ENCODE measurements at regions not wholly inside any gene's neighbourhood (a gene's known extent, or its start where the extent isn't known, plus 50 kb on each side); places are given as distances from the start of the nearest gene placed in this dataset.

DNA sequence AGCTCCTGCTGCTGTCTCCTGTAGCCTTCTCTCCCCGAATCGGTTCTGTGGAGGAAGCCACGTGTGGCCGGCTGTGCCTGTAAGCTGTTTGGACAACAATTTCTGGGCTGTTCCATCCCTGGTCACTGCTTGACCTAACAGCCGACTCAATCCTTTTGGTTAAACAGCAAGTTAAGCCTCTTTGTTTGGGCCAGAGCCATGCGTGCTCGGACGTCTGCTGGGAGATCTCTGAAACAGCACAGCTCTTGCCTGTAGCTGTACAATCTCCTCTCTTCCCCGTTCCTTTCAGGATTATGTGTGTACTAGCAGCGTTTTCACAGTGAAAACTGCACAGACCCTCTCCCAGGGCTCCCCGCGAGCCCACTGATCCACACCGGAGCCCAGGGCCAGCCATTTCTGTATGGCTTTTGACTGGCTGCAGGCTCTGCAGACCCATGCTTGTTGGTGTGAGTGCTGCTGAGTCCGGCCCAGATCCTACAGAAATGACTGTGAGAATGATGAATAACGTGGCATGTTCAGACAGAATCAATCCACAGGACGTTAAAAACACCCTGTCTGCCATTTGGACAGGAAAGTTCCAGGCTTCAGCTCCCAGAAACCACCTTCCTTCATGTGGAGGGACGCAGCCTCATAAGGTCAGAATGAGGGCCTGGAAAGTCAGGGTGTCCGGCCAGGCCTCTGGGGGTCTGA, 428.6 kb upstream of the ADARB2 start:
- H3K4me1 ChIP-seq (ENCODE audit: insufficient read depth, insufficient read length) = no peaks in the 10 kb centered on the region
- H3K27me3 ChIP-seq (ENCODE audit: insufficient read depth, insufficient read length) = no peaks in the 10 kb centered on the region
- H3K36me3 ChIP-seq (ENCODE audit: insufficient read depth, insufficient read length, low read length) = no peaks in the 10 kb centered on the region
- no peak for DNase-seq (ENCODE audit: low read depth, low spot score)
- H3K4me3 ChIP-seq (ENCODE audit: insufficient read length, low read depth) = no peak overlapping the region
- H3K9me3 ChIP-seq (ENCODE audit: insufficient read depth, low read length) = no peaks in the 10 kb centered on the region
- no peak for TF ChIP-seq ZNF274 (IDR thresholded peaks at IDR 0.05; ENCODE audit: low read depth, low read length)
- no peak for TF ChIP-seq SUZ12 (IDR thresholded peaks at IDR 0.05; ENCODE audit: extremely low read depth, insufficient read depth, insufficient read length)
- TF ChIP-seq YY1 (IDR thresholded peaks at IDR 0.05; ENCODE audit: insufficient read depth, insufficient read length) = no peak
- no peak overlapping the region for H3K9ac ChIP-seq (ENCODE audit: insufficient read length, low read depth)

GRCh38 chr10:2150288-2150687, 413.0 kb upstream of the ADARB2 start:
- no peak for DNase-seq (ENCODE audit: low read depth, low spot score)
- Histone ChIP-seq H3K9me3 (ENCODE audit: insufficient read depth, low read length) (no peaks in the 10 kb centered on the region), H3K27me3 (ENCODE audit: insufficient read depth, insufficient read length) (no peaks in the 10 kb centered on the region), H3K9ac (ENCODE audit: insufficient read length, low read depth) (no peak overlapping the region), H3K36me3 (ENCODE audit: insufficient read depth, insufficient read length, low read length) (no peaks in the 10 kb centered on the region), H3K4me1 (ENCODE audit: insufficient read depth, insufficient read length) (no peaks in the 10 kb centered on the region), H3K4me3 (ENCODE audit: insufficient read length, low read depth) (no peak overlapping the region)
- no peak for TF ChIP-seq YY1 (IDR thresholded peaks at IDR 0.05; ENCODE audit: insufficient read depth, insufficient read length)
- TF ChIP-seq SUZ12 (IDR thresholded peaks at IDR 0.05; ENCODE audit: extremely low read depth, insufficient read depth, insufficient read length) = no peak
- TF ChIP-seq ZNF274 (IDR thresholded peaks at IDR 0.05; ENCODE audit: low read depth, low read length) = no peak

DNA sequence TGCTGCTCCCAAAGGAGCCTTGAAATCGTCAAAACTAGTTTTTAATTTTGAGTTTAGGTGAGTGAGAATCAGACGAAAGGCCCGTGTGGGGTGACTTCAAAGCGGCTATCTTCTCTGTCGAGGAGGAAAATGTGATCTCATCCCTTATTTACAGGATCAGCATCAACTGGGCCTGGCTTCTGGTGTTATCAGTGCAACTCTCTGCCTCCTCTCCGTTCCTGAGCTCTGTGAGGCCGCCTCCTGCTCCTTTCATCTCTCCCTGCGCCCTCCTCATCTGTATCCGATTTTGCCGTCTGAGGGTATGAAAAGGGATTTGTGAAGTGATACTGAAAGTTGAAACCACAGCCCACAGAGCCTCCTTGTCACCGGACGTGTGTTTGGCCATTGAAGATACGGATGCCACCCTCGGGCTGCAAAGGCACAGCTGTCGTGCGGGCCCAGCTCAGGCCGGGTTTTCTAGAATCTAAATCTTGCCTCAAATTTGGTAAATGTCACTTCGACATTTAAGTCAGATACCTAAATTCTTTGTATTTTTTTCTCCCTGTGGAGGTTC, 408.7 kb upstream of the ADARB2 start:
- DNase-seq (ENCODE audit: low read depth, low spot score) = no peak
- Histone ChIP-seq H3K4me3 (ENCODE audit: insufficient read length, low read depth) (no peak overlapping the region), H3K36me3 (ENCODE audit: insufficient read depth, insufficient read length, low read length) (no peaks in the 10 kb centered on the region), H3K9me3 (ENCODE audit: insufficient read depth, low read length) (no peaks in the 10 kb centered on the region), H3K4me1 (ENCODE audit: insufficient read depth, insufficient read length) (no peaks in the 10 kb centered on the region), H3K27me3 (ENCODE audit: insufficient read depth, insufficient read length) (no peaks in the 10 kb centered on the region), H3K9ac (ENCODE audit: insufficient read length, low read depth) (no peak overlapping the region)
- TF ChIP-seq ZNF274 (IDR thresholded peaks at IDR 0.05; ENCODE audit: low read depth, low read length) = no peak

DNA sequence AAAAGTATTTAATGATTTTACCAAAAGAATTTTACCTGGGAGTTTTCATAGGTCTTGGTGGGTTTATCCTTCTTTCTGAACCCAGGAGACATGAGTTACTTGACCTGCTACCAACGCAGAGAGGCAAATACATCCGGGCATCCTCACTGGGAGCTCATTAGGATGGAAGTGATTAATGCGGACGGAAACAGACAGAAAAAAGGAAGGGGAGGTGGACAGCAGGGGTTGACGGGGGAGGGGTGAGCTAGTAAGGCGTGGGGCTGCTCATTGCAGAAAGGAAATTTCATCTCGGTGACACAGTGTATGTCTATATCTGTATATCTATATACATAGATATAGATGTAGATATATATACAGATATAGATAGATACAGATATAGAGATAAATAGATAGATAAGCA, 408.2 kb upstream of the ADARB2 start:
- H3K9ac ChIP-seq (ENCODE audit: insufficient read length, low read depth) = no peak overlapping the region
- no peaks in the 10 kb centered on the region for H3K36me3 ChIP-seq (ENCODE audit: insufficient read depth, insufficient read length, low read length)
- no peak for TF ChIP-seq ZNF274 (IDR thresholded peaks at IDR 0.05; ENCODE audit: low read depth, low read length)
- TF ChIP-seq SUZ12 (IDR thresholded peaks at IDR 0.05; ENCODE audit: extremely low read depth, insufficient read depth, insufficient read length) = no peak
- no peak for TF ChIP-seq YY1 (IDR thresholded peaks at IDR 0.05; ENCODE audit: insufficient read depth, insufficient read length)
- H3K4me1 ChIP-seq (ENCODE audit: insufficient read depth, insufficient read length) = no peaks in the 10 kb centered on the region
- no peaks in the 10 kb centered on the region for H3K27me3 ChIP-seq (ENCODE audit: insufficient read depth, insufficient read length)
- DNase-seq (ENCODE audit: low read depth, low spot score) = no peak
- no peak overlapping the region for H3K4me3 ChIP-seq (ENCODE audit: insufficient read length, low read depth)
- no peaks in the 10 kb centered on the region for H3K9me3 ChIP-seq (ENCODE audit: insufficient read depth, low read length)

DNA sequence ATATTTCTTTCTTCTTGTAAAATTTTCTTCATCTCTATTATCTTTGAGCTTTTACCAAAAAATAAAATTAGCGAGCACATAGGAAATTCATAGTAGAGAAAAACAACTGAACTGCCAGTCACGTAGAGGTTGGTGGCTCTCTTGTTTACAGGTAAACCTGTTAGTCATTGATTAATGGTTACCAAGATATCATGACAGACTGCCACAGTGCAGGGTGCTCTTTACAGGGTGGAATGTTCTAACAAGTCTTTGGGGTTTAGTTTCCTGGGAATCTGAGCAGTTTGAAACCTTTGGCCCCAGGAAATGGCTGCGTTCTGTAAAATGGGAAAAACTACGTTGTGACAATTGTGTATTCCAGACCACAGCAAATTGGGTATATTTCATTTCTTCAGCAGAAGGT, 407.3 kb upstream of the ADARB2 start:
- Histone ChIP-seq H3K36me3 (ENCODE audit: insufficient read depth, insufficient read length, low read length) (no peaks in the 10 kb centered on the region), H3K9ac (ENCODE audit: insufficient read length, low read depth) (no peak overlapping the region), H3K4me3 (ENCODE audit: insufficient read length, low read depth) (no peak overlapping the region), H3K9me3 (ENCODE audit: insufficient read depth, low read length) (no peaks in the 10 kb centered on the region), H3K27me3 (ENCODE audit: insufficient read depth, insufficient read length) (no peaks in the 10 kb centered on the region), H3K4me1 (ENCODE audit: insufficient read depth, insufficient read length) (no peaks in the 10 kb centered on the region)
- no peak for DNase-seq (ENCODE audit: low read depth, low spot score)
- no peak for TF ChIP-seq YY1 (IDR thresholded peaks at IDR 0.05; ENCODE audit: insufficient read depth, insufficient read length)
- TF ChIP-seq ZNF274 (IDR thresholded peaks at IDR 0.05; ENCODE audit: low read depth, low read length) = no peak
- no peak for TF ChIP-seq SUZ12 (IDR thresholded peaks at IDR 0.05; ENCODE audit: extremely low read depth, insufficient read depth, insufficient read length)

DNA sequence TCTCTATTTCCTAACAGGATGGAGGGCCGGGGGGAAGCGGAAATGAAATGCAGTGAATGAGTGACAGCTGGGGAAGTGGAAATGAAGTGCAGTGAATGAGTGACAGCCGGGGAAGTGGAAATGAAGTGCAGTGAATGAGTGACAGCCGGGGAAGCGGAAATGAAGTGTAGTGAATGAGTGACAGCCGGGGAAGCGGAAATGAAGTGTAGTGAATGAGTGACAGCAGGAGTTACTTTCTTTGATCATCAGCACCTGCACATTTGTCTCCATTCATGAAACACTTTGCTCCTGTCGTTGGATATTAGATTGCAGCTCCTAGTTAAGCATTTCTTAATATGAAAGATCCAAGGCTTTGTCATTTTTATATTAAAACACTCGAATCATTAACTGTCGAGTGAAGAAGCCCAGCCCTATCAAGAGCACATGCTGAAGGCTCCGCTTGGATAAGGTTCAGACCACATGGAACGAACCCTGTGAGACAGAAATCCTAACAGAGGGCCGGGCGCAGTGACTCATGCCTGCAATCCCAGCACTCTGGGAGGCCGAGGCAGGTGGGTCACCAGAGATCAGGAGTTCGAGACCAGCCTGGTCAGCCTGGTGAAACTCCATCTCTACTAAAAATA, 406.0 kb upstream of the ADARB2 start:
- no peak for DNase-seq (ENCODE audit: low read depth, low spot score)
- H3K36me3 ChIP-seq (ENCODE audit: insufficient read depth, insufficient read length, low read length) = no peaks in the 10 kb centered on the region
- no peaks in the 10 kb centered on the region for H3K27me3 ChIP-seq (ENCODE audit: insufficient read depth, insufficient read length)
- no peaks in the 10 kb centered on the region for H3K4me1 ChIP-seq (ENCODE audit: insufficient read depth, insufficient read length)
- H3K4me3 ChIP-seq (ENCODE audit: insufficient read length, low read depth) = no peak overlapping the region
- TF ChIP-seq SUZ12 (IDR thresholded peaks at IDR 0.05; ENCODE audit: extremely low read depth, insufficient read depth, insufficient read length) = no peak
- TF ChIP-seq ZNF274 (IDR thresholded peaks at IDR 0.05; ENCODE audit: low read depth, low read length) = no peak
- TF ChIP-seq YY1 (IDR thresholded peaks at IDR 0.05; ENCODE audit: insufficient read depth, insufficient read length) = no peak
- H3K9ac ChIP-seq (ENCODE audit: insufficient read length, low read depth) = no peak overlapping the region
- H3K9me3 ChIP-seq (ENCODE audit: insufficient read depth, low read length) = no peaks in the 10 kb centered on the region

DNA sequence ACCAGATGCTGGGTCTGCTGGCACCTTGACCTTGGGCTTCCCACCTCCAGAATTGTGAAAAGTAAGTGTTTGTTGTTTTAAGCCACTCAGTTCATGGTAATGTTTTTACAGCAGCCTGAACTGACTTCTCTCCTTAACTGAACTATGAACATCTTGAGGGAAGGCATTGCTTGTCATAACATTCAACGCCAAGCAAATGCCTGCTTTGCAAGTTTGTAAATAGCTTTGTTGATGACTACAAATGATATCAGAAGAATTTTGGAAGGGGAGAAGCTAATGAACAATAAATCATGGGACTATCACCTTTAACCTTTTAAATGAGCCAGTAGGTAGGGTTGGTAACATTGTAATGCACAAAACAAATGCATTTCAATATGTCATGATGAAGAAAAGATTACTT, 402.4 kb upstream of the ADARB2 start:
- no peak for DNase-seq (ENCODE audit: low read depth, low spot score)
- TF ChIP-seq ZNF274 (IDR thresholded peaks at IDR 0.05; ENCODE audit: low read depth, low read length) (no peak), SUZ12 (IDR thresholded peaks at IDR 0.05; ENCODE audit: extremely low read depth, insufficient read depth, insufficient read length) (no peak), YY1 (IDR thresholded peaks at IDR 0.05; ENCODE audit: insufficient read depth, insufficient read length) (no peak)
- H3K36me3 ChIP-seq (ENCODE audit: insufficient read depth, insufficient read length, low read length) = no peaks in the 10 kb centered on the region
- H3K4me1 ChIP-seq (ENCODE audit: insufficient read depth, insufficient read length) = no peaks in the 10 kb centered on the region
- no peak overlapping the region for H3K9ac ChIP-seq (ENCODE audit: insufficient read length, low read depth)
- peaks cover 5% of the 10 kb centered on the region; the same call in 1 of the 2 replicates for H3K9me3 ChIP-seq (ENCODE audit: insufficient read depth, low read length)
- no peaks in the 10 kb centered on the region for H3K27me3 ChIP-seq (ENCODE audit: insufficient read depth, insufficient read length)
- H3K4me3 ChIP-seq (ENCODE audit: insufficient read length, low read depth) = no peak overlapping the region

Measured in NT2/D1 (cell line).